ENCODE measurements at regions not wholly inside any gene's neighbourhood (a gene's known extent, or its start where the extent isn't known, plus 50 kb on each side); places are given as distances from the start of the nearest gene placed in this dataset.

DNA sequence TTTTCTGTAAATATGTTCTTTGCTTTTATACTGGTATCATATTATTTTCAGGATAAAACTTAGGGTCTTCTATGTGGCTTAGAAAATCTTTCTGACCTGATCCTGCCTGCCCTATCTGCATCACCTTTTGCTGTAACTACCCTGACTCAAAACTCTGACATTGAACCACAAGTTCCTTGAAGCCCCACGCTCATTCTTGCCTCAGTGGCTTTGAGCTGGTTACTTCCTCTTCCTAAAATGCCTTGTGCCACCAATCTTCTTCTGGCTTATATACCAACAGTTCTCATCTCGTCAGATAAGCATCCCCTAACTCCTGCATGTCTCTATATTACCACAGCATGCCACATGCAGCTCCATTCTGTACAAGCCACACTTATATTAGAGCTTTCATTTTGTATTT lies 84.5 kb upstream of the LRRC7 start:
- DNase-seq, result no peak

DNA sequence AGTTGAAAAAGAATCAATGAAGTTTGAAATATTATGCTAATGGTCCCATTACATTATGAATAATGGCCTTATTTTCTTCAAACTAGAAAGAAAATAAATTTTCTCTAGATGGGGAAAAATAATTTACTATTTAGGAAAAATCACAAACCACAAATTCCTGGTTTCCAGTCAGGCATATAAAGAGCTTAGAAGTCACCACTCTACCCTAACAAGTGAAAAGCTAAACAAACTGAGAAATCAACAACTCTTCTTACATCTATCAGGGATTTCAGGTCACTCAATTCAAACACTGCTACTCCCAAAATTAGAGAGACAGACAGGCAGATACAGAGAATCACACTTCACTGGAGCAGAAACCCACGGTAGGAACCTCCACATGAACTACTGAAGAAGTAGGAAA lies 82.1 kb upstream of the LRRC7 start:
- DNase-seq, result no peak

GRCh38 chr1:69491416-69491815 lies 76.3 kb upstream of the LRRC7 start:
- no peak for DNase-seq

- peak; percentile 41 for DNase-seq
These were observed 75.4 kb upstream of the LRRC7 start for GRCh38 chr1:69492286-69492685.

- DNase-seq, result peak; percentile 17
These were observed 73.5 kb upstream of the LRRC7 start for GRCh38 chr1:69494221-69494620.

DNA sequence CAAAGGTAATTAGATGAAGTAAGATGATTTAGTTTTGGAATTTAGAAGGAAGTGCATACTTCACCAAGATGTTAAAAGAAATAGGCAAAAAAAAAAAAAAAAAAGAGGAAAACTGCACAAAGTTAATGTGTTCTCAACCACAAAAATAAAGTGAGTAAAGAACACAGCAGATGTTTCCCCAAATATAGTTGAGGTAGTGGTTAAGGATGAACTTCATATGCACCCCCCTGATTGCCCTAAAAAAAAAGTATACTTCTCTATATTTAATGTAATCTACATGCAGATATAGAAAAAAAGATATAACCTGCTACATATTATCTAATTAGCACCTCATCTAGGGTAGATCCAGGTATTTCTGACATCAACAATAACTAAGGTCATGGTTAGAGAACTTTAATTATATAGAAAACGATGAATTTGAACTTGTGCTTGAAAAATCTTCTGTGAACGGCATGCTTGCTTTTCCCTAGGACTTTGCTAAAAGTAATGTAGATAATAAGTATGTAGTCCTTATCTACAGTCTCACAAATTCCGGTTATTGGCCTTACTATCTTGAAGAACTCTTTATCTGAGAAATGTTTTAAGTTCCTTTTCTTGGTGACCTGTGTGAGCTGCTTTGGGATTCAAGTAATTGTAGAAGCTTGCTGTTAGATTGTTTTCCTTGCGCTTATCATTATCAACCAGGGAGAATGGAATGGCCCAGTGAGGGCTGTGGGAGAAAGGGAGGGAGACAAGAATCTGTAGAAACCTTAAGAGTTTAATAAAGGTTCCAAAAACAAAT lies 70.1 kb upstream of the LRRC7 start:
- DNase-seq, result no peak

DNA sequence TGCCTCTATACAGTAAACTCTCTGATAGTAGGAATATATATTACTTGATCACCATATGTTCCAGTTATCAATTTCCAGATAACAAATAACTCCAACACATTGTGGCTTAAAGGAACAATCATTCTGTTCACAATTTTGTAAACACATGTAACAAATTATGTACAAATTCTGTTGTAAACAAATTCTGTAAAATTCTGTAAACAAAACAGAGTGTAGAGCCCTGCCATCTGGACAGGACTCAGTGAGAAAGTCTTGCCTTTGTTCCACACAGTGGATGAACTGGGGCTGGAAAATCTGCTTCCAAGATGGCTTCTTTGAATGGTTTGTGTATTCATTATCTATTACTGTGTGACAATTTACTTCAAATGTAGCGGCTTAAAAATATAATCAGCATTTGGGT lies 69.0 kb upstream of the LRRC7 start:
- no peak for DNase-seq

DNA sequence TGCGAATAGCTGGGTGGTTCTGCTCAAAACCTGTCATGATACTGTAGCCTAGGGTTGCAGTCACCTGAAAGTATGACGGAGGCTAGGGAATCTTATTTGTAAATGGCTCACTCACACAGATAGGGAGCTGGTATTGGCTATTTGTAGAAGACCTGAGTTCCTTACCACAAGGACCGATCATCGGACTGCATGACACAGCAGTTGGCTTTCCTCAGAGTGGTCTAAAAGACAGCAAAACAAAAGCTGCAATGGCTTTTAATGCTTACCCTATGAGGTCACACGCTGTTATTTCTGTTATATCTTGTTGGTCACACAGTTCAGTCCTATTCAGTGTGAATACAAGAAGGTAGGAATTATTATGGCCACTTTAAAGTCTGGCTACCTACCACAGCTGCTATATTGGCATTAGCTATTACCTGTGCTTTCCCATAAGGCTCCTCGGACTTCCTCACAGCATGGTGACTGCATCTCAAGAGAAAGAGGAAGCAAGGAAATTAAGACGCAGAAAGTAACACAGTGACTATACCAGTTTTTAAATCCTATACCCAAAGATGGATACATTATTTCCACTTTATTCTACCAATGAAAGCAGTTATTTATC lies 68.4 kb upstream of the LRRC7 start:
- no peak for DNase-seq

- no peak for DNase-seq
These were observed 64.7 kb upstream of the LRRC7 start for GRCh38 chr1:69502991-69503390.

DNA sequence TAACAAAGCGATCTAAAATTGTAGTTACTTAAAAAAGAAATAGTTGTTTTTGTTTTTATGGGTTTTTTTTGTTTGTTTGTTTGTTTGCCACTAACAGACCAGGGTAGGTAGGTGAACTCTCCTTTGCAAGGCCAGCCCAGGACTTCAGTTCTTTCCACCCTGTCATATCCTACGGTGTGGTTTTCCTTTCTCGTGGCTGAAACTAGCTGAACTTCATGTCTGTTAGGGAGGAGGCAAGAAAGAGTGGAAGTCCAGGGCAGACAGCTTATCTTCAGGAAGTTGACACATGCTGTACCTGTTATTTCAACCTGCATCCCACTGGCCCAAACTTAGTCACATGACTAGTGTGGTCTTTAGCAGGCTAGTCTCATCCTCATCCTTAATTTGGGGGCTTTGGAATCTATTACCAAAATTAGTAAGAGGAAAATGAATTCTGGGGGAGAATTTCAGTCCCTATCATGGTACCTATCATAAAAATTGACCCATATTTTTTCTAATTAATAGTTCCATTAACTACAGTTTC lies 62.9 kb upstream of the LRRC7 start:
- no peak for DNase-seq

- no peak for DNase-seq
These were observed 61.4 kb upstream of the LRRC7 start for GRCh38 chr1:69506311-69506710.

- no peak for DNase-seq
These were observed 61.0 kb upstream of the LRRC7 start for GRCh38 chr1:69506721-69507120.

DNA sequence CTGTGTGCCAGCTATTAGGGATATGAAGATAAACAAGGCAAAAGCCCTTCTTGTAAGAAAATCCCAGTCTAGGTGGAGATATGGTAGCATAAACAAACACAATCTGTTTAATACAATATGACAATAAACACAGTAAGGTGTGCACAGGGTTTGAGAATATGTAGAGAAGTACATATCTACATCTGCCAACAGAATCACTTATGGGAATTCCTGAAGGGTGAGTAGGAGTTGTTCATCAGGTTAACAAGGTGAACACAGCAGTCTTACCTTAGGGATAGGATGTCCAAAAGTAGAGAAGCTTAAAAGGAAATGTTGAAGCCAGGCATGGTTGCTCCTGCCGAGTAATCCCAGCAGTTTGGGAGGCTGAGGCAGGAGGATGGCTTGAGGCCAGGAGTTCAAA lies 57.7 kb upstream of the LRRC7 start:
- DNase-seq, result no peak

DNA sequence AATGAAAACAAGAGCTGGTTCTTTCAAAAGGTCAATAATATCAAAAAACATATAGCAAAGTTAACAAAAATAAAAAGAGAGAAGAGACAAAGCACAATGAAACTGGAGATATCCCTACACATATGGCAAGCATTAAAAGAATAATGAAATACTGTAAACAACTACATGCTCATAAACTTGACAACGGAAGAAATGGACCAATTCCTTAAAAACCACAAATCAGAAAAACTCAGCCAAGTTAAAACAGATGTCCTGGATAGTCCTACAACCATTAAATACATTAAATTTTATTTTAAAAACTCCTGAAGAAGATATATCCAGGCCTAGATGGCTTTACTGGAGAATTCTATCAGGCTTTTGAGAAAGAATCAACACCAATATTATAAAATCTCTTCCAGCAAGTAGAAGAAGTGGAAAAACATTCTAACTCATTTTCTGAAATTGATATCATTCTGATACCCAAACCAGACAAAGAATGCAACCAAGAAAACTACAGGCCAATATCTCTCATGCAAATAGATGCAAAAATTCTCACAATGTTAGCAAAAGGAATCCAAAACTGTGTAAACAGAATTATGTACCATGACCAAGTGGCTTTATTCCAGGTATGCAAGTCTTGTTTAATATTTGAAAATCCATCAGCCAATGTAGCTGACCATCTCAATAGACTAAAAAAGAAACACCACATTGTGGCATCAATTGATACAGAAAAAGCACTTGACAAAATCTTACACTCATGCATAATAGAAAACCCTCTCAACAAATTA lies 56.1 kb upstream of the LRRC7 start:
- DNase-seq, result no peak

DNA sequence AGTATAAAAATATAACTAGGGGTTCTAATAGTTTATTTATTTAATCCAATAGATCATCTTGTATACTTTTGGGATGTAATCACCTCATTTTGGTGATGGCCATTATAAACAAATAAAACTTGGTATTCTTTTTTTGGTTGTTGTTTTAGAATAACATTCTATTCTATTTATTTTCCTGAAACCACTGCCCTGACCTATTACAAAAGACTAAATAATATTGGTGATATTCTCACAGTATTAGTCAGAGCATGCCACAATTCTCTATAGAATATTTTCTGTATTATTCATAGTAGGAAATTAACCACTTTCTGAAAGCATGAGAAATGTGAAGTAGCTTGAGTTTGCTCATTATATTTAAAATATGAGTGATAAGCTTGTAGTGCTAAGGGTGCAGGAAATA lies 54.1 kb upstream of the LRRC7 start:
- peak; percentile 26 for DNase-seq
